ENCODE measurements at regions not wholly inside any gene's neighbourhood (a gene's known extent, or its start where the extent isn't known, plus 50 kb on each side); places are given as distances from the start of the nearest gene placed in this dataset.
A peak's percentile ranks its signal among the peaks of the same experiment; 100 is the strongest.
"Not testable (repeated sequence)": the region's sequence is repeated elsewhere in the genome, so short reads cannot be mapped to it uniquely, and the experiment has no call there.

DNA sequence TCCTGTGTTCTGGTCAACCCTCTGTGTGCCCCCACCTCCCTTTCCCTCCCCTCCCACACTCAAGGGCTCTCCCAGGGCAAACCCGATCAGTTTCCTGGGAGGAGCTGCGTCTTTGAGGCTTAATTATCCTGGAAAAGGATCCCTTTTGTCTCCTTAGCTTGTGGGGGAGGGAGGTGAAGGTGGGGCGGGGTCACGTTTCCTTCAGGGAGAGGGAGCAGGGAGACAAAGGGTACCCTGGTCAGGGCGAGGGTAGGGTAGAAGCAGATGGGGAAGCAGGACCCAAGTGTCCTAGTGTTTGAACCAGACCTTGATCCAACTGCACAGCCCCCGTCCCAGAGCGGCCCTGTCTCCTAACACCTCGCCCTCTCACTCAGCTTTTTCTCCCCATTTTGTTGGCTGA is 90.1 kb downstream of the HIF1AN start:
- DNase-seq, result no peak
- TF ChIP-seq GATA1 (IDR thresholded peaks at IDR 0.05; ENCODE audit: low read depth, low read length) (no peak), POLR2A (IDR thresholded peaks at IDR 0.05; ENCODE audit: low read length) (no peak)

GRCh38 chr10:100628061-100628460 is 92.3 kb downstream of the HIF1AN start:
- TF ChIP-seq GATA1 (IDR thresholded peaks at IDR 0.05; ENCODE audit: low read depth, low read length), result no peak
- TF ChIP-seq POLR2A (IDR thresholded peaks at IDR 0.05; ENCODE audit: low read length), result no peak
- DNase-seq, result no peak

GRCh38 chr10:100631192-100631591 is 95.4 kb downstream of the HIF1AN start:
- DNase-seq, result peak in 1 of 2 experiments; percentile 47
- TF ChIP-seq GATA1 (IDR thresholded peaks at IDR 0.05; ENCODE audit: low read depth, low read length) (no peak), POLR2A (IDR thresholded peaks at IDR 0.05; ENCODE audit: low read length) (no peak)

- DNase-seq, result no peak
Observed at GRCh38 chr10:100632027-100632426, 96.3 kb downstream of the HIF1AN start.

GRCh38 chr10:100634034-100634433 is 98.3 kb downstream of the HIF1AN start:
- no peak for TF ChIP-seq GATA1 (IDR thresholded peaks at IDR 0.05; ENCODE audit: low read depth, low read length)
- no peak for TF ChIP-seq POLR2A (IDR thresholded peaks at IDR 0.05; ENCODE audit: low read length)
- no peak for DNase-seq

More at GRCh38 chr10:100632027-100632426, 96.3 kb downstream of the HIF1AN start:
- no peak for TF ChIP-seq GATA1 (IDR thresholded peaks at IDR 0.05; ENCODE audit: low read depth, low read length)

DNA sequence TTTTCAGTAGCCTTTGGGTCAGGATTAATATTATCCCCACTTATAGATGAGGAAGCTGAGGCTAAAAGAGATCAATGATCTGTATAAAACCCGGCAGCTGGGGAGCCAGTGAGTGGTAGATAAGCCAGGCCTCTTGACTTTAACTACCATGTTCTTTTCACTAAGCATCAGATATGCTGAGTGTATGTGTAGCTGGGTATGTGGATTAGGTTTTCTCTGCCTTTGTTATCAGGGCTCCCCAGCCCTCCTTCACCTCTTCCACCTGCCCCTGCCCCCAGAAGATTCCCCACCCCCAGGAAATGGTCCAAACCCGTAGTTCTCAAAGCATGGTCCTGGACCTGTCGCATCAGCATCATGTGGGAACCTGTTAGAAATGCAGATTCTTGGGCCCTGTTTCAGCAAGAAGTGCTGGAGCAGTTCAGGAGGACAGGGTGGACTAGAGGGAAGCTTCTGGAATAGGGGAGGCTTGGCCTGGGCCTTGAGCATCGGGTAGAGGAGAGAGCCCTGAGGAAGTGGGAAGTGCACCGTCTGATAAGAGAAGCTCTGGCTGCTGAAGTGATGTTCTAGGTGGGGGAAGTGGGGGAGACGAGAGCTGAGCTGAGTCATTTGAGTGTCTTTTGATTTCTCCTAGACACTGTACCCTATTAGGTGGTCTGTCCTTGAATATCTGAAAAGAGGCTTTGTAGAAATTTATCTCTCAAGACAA is 101.3 kb downstream of the HIF1AN start:
- no peak for TF ChIP-seq POLR2A (IDR thresholded peaks at IDR 0.05; ENCODE audit: low read length)
- TF ChIP-seq GATA1 (IDR thresholded peaks at IDR 0.05; ENCODE audit: low read depth, low read length), result no peak
- DNase-seq, result peak; percentile 22 to 76

DNA sequence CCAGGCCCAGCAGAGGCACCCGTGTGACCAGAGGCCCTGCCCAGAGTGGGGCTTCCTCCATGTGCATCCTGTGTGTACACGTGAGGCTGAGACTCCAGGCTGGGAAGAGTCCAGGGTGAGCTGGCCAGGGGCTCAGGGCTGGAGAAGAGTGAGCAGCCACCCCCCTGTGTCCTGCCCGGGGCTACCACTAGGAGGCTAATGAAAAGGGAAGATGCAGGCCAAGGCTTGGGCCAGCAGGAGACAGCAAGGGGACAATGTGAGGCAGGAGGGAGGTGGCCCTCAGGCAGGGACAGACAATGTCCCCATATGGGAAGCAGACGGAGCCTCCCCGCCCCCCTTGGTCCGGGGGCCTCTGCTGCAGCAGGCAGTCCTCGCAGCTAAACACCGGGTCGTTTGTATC is 102.0 kb downstream of the HIF1AN start:
- TF ChIP-seq GATA1 (IDR thresholded peaks at IDR 0.05; ENCODE audit: low read depth, low read length), result no peak
- TF ChIP-seq POLR2A (IDR thresholded peaks at IDR 0.05; ENCODE audit: low read length), result no peak
- peak; percentile 14 to 36 for DNase-seq

GRCh38 chr10:100638969-100639368 is 103.2 kb downstream of the HIF1AN start:
- DNase-seq, result not testable (repeated sequence)

DNA sequence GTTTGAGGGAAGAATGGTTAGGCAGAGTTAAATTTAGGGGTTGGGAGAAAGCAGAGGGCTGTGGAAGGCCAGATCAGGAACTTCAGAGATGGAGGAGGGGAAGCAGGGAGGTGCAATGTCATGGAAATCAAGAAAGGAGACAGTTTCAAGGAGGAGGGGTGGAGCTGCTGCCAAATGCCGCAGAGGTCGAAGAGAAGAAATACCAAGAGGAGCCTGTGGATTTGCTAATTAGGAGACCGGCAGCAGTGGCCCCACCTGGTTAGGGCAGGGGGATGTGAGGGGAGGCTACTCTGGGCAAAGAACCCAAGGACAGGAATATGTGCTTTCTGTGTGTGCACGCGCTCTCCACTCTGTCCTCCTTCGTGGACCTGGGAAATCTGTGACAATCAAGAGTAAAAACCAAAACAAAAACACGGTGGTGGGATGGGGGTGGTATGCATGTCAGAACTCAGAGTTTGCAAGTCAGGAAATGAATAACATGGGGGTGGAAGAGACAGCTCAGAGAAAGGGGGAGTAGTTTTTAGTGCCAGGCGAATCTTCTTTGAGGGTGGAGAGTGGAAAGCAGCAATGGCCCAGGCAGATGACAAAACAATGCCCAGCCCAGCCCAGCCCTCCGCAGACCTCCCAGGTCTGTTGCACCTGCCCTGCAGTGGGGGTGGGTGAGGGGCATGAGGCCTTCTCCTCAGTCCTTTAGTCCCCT is 102.9 kb upstream of the PAX2 start:
- no peak for DNase-seq
- TF ChIP-seq GATA1 (IDR thresholded peaks at IDR 0.05; ENCODE audit: low read depth, low read length), result no peak
- no peak for TF ChIP-seq POLR2A (IDR thresholded peaks at IDR 0.05; ENCODE audit: low read length)

DNA sequence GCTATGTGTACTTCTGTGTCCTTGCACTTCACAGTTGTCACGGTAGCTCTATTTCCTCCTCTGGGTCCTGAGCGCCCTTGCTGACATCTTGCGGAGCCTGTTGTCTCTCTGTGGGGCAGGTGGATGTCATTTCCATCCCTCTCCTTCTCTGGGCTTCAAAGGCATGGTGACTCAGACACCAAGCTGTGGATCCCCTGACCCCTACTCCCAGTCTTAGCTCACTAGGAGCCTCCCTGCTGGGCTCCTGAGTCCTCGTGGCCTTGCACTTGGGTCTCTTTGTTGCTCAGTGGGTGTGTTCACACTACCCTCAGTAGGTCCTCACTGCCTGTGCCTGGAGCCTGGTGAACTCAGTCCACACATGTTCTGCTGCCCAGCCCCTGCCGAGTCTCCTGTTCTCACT is 100.3 kb upstream of the PAX2 start:
- no peak for DNase-seq
- TF ChIP-seq GATA1 (IDR thresholded peaks at IDR 0.05; ENCODE audit: low read depth, low read length) (no peak), POLR2A (IDR thresholded peaks at IDR 0.05; ENCODE audit: low read length) (no peak)

GRCh38 chr10:100645613-100646392 is 99.6 kb upstream of the PAX2 start:
- no peak for DNase-seq
- TF ChIP-seq POLR2A (IDR thresholded peaks at IDR 0.05; ENCODE audit: low read length) (no peak), GATA1 (IDR thresholded peaks at IDR 0.05; ENCODE audit: low read depth, low read length) (no peak)

DNA sequence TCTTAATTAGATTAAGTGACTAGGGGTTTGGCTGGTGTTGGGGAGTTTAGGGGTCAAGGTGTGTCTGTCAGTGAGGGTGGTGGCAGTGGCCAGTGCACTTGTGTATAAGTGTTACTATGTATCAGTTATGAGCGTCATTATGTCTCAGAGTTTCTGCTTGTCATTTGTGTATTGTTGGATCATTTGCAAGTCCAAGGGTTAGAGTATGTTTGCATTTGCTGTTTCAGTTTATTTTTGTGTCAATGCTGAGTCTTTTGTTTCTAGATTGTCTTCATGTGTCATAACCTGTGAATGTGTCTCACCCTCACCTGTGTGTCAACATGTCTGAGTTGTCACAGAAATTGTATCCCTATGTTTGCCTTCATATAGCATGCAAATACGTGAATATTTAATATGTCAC is 97.5 kb upstream of the PAX2 start:
- TF ChIP-seq POLR2A (IDR thresholded peaks at IDR 0.05; ENCODE audit: low read length) (no peak), GATA1 (IDR thresholded peaks at IDR 0.05; ENCODE audit: low read depth, low read length) (no peak)
- DNase-seq, result no peak

DNA sequence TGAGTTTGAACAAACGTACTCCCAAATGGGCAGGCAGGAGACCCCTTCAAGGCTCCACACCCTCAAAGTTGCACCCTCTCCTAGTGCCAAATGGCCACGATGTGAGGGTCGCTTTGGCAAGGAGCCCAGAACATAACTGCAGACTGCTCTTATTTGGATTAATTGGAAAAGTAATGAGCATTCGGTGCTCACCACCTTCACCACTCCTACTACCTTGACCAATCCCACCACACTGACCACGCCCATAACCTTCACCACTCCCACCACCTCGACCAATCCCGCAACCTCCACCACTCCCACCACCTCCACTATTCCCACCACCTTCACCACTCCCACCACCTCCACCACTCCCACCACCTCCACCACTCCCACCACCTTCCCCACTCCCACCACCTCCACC is 94.7 kb upstream of the PAX2 start:
- TF ChIP-seq POLR2A (IDR thresholded peaks at IDR 0.05; ENCODE audit: low read length) (no peak), GATA1 (IDR thresholded peaks at IDR 0.05; ENCODE audit: low read depth, low read length) (no peak)
- no peak for DNase-seq

- not testable (repeated sequence) for DNase-seq
Observed at GRCh38 chr10:100651099-100651498, 94.3 kb upstream of the PAX2 start.

DNA sequence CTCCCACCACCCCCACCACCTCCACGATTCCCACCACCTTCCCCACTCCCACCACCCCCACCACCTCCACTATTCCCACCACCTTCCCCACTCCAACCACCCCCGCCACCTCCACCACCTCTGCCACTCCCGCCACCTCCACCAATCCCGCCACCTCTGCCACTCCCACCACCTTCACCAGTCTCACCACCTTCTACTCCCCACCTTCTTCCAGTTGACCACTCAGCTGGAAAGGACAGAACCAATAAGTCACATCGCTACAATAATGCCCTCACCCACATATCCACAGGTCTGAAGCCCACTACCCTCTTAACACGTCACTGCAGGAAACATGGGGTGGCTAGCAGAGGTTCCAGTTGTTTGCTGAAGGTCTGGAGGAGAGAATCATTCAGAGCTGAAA is 93.5 kb upstream of the PAX2 start:
- no peak for DNase-seq
- no peak for TF ChIP-seq GATA1 (IDR thresholded peaks at IDR 0.05; ENCODE audit: low read depth, low read length)
- TF ChIP-seq POLR2A (IDR thresholded peaks at IDR 0.05; ENCODE audit: low read length), result no peak

Measured in erythroblast (primary cell).